GM18517 (cell line): ENCODE measurements at regions not wholly inside any gene's neighbourhood (a gene's known extent, or its start where the extent isn't known, plus 50 kb on each side); places are given as distances from the start of the nearest gene placed in this dataset.
A peak's percentile ranks its signal among the peaks of the same experiment; 100 is the strongest.

ENCODE experiments used
- ATAC-seq: cut with Tn5 transposase; IDR thresholded peaks from one replicate; pipeline ENCODE4 v1.9.1; 2021; ENCODE audit warnings: mild to moderate bottlenecking, moderate library complexity; ENCODE audit not compliant: unreplicated experiment

GRCh38 chr2:731711-732110 lies 54.5 kb upstream of the TMEM18 start:
- no peak for ATAC-seq

GRCh38 chr2:729376-729861 lies 52.2 kb upstream of the TMEM18 start:
- ATAC-seq, result no peak

DNA sequence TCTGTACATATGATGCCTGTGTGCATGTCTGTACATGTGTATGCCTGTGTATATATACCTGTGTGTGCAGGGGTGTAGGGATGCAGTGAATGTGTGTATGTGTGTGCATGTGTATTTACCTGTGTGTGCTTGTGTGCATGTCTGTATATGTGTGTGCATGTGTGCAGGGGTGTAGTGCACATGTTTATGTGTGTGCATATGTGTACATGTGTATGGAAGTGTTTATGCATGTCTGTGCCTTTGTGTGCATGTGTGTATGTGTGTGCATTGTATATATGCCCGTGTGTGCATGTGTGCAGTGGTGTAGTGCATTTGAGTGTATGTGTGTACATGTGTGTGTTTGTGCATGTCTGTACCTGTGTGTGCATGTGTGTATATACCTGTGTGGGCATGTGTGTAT lies 51.0 kb upstream of the TMEM18 start:
- ATAC-seq, result no peak

DNA sequence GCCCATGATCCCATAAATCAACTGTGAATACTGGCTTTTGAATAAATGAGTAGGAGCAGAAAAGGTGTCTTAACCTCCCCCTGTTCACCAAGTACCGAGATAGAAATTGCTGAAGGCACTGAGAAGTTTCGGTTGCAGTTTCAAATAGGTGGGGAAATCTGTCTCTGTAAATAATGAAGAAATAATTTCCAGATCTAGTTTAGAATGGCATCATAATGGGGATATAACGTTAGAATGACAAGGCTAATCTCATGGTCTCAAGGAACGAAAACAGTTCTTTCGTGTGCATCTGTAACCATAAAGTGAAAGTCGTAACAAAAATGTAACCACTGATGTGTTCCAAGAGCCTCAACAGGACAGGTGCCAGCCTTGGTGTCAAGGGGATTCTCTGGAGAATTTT lies 49.9 kb upstream of the TMEM18 start:
- ATAC-seq, result peak; percentile 87
